ENCODE measurements at regions not wholly inside any gene's neighbourhood (a gene's known extent, or its start where the extent isn't known, plus 50 kb on each side); places are given as distances from the start of the nearest gene placed in this dataset.

- TF ChIP-seq, protein P1, sequence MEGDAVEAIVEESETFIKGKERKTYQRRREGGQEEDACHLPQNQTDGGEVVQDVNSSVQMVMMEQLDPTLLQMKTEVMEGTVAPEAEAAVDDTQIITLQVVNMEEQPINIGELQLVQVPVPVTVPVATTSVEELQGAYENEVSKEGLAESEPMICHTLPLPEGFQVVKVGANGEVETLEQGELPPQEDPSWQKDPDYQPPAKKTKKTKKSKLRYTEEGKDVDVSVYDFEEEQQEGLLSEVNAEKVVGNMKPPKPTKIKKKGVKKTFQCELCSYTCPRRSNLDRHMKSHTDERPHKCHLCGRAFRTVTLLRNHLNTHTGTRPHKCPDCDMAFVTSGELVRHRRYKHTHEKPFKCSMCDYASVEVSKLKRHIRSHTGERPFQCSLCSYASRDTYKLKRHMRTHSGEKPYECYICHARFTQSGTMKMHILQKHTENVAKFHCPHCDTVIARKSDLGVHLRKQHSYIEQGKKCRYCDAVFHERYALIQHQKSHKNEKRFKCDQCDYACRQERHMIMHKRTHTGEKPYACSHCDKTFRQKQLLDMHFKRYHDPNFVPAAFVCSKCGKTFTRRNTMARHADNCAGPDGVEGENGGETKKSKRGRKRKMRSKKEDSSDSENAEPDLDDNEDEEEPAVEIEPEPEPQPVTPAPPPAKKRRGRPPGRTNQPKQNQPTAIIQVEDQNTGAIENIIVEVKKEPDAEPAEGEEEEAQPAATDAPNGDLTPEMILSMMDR (IDR thresholded peaks at IDR 0.05; ENCODE audit: low read depth, low read length, poor library complexity, severe bottlenecking): no peak
- TF ChIP-seq EZH2phosphoT487 (IDR thresholded peaks at IDR 0.05; ENCODE audit: borderline replicate concordance, low read length): no peak
Observed at GRCh38 chr6:159429433-159429832, 260.2 kb downstream of the FNDC1 start.
